ENCODE measurements at regions not wholly inside any gene's neighbourhood (a gene's known extent, or its start where the extent isn't known, plus 50 kb on each side); places are given as distances from the start of the nearest gene placed in this dataset.
"Not testable (repeated sequence)": the region's sequence is repeated elsewhere in the genome, so short reads cannot be mapped to it uniquely, and the experiment has no call there.

GRCh38 chr6:133806382-133807140 lies 82.4 kb upstream of the TCF21 start:
- DNase-seq = no peak
- no peak for TF ChIP-seq CTCF (IDR thresholded peaks at IDR 0.05; ENCODE audit: unreplicated experiment)
- BruUV-seq (replicated peaks) = no TSS peak
- intact Hi-C loops (cut with micrococcal nuclease; ENCODE audit: unreplicated experiment) = no loop called here
- no peaks in the 10 kb centered on the region for H3K4me1 Mint-ChIP-seq (ENCODE audit: low read depth, unreplicated experiment)
- no peak overlapping the region for H3K27ac Mint-ChIP-seq (ENCODE audit: unreplicated experiment)
- CTCF ChIA-PET = no interaction called here
- no peaks in the 10 kb centered on the region for H3K27me3 Mint-ChIP-seq (ENCODE audit: unreplicated experiment)
- no peak overlapping the region for H3K4me3 Mint-ChIP-seq (ENCODE audit: low read depth, unreplicated experiment)
- H3K36me3 Mint-ChIP-seq (ENCODE audit: insufficient read depth, unreplicated experiment) = no peaks in the 10 kb centered on the region
- H3K9me3 Mint-ChIP-seq (ENCODE audit: low read depth, unreplicated experiment) = peaks cover 6% of the 10 kb centered on the region

GRCh38 chr6:133807501-133807900 lies 81.4 kb upstream of the TCF21 start:
- no peak for TF ChIP-seq CTCF (IDR thresholded peaks at IDR 0.05; ENCODE audit: unreplicated experiment)
- CTCF ChIA-PET = no interaction called here
- intact Hi-C loops (cut with micrococcal nuclease; ENCODE audit: unreplicated experiment) = no loop called here
- no peak for DNase-seq
- H3K9me3 Mint-ChIP-seq (ENCODE audit: low read depth, unreplicated experiment) = peaks cover 6% of the 10 kb centered on the region
- H3K4me1 Mint-ChIP-seq (ENCODE audit: low read depth, unreplicated experiment) = no peaks in the 10 kb centered on the region
- H3K27me3 Mint-ChIP-seq (ENCODE audit: unreplicated experiment) = no peaks in the 10 kb centered on the region
- H3K27ac Mint-ChIP-seq (ENCODE audit: unreplicated experiment) = no peak overlapping the region
- BruUV-seq (replicated peaks) = no TSS peak
- no peaks in the 10 kb centered on the region for H3K36me3 Mint-ChIP-seq (ENCODE audit: insufficient read depth, unreplicated experiment)
- no peak overlapping the region for H3K4me3 Mint-ChIP-seq (ENCODE audit: low read depth, unreplicated experiment)

- peaks cover 1% of the 10 kb centered on the region for H3K4me1 Mint-ChIP-seq (ENCODE audit: low read depth, unreplicated experiment)
- no TSS peak for BruUV-seq (replicated peaks)
- CTCF ChIA-PET = interaction anchor here (0.6 kb wide), 1 partner anchor 20 kb away, joined by 7 read pairs; no protein-coding TSS in a partner anchor
These were observed 79.5 kb upstream of the TCF21 start for GRCh38 chr6:133809406-133809805.

DNA sequence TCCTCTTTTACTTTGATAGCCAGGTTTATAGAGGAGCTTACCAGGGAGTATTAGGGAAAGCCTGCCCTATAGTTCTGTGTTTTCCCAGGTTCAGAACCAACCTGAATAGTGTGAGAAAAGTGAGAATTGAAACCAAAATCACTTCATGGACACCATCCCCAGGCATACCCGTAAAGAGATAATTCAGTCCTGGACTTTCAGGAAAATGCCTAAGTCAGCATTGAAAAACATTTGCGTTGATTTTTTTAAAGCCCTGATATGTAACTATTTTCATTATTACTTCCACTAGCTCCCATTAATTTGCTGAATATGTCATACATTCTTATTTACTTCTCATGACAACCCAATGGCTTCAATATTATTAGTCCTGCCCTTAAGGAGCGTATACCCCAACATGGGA lies 77.4 kb upstream of the TCF21 start:
- no peak for TF ChIP-seq CTCF (IDR thresholded peaks at IDR 0.05; ENCODE audit: unreplicated experiment)
- BruUV-seq (replicated peaks) = no TSS peak
- Mint-ChIP-seq H3K27ac (ENCODE audit: unreplicated experiment) (no peak overlapping the region), H3K9me3 (ENCODE audit: low read depth, unreplicated experiment) (peaks cover 10% of the 10 kb centered on the region), H3K36me3 (ENCODE audit: insufficient read depth, unreplicated experiment) (no peaks in the 10 kb centered on the region), H3K4me1 (ENCODE audit: low read depth, unreplicated experiment) (peaks cover 11% of the 10 kb centered on the region), H3K4me3 (ENCODE audit: low read depth, unreplicated experiment) (no peak overlapping the region), H3K27me3 (ENCODE audit: unreplicated experiment) (no peaks in the 10 kb centered on the region)
- intact Hi-C loops (cut with micrococcal nuclease; ENCODE audit: unreplicated experiment) = no loop called here
- DNase-seq = no peak
- CTCF ChIA-PET = no interaction called here

More at GRCh38 chr6:133809406-133809805, 79.5 kb upstream of the TCF21 start:
- Mint-ChIP-seq H3K27ac (ENCODE audit: unreplicated experiment) (no peak overlapping the region), H3K36me3 (ENCODE audit: insufficient read depth, unreplicated experiment) (no peaks in the 10 kb centered on the region), H3K9me3 (ENCODE audit: low read depth, unreplicated experiment) (peaks cover 10% of the 10 kb centered on the region), H3K4me3 (ENCODE audit: low read depth, unreplicated experiment) (no peak overlapping the region), H3K27me3 (ENCODE audit: unreplicated experiment) (no peaks in the 10 kb centered on the region)
- no peak for DNase-seq
- no peak for TF ChIP-seq CTCF (IDR thresholded peaks at IDR 0.05; ENCODE audit: unreplicated experiment)
- intact Hi-C loops (cut with micrococcal nuclease; ENCODE audit: unreplicated experiment) = no loop called here

DNA sequence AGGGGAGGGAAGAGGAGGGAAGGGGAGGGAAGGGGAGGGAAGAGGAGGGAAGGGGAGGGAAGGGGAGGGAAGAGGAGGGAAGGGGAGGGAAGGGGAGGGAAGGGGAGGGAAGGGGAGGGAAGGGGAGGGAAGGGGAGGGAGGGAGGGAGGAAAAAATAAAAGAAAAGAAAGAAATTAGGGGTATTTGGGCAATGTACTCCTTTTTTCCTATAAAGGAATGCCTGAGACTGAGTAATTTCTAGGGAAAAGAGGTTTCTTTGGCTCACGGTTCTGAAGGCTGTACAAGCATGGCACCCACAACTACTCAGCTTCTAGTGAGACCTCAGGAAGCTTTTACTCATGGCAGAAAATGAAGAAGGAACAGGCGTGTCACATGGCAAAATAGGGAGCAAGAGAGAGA lies 76.5 kb upstream of the TCF21 start:
- not testable (repeated sequence) for H3K36me3 Mint-ChIP-seq (ENCODE audit: insufficient read depth, unreplicated experiment)

More for the DNA sequence above, 76.5 kb upstream of the TCF21 start:
- BruUV-seq (replicated peaks); intact Hi-C loops (cut with micrococcal nuclease; ENCODE audit: unreplicated experiment); H3K27ac Mint-ChIP-seq (ENCODE audit: unreplicated experiment); H3K9me3 Mint-ChIP-seq (ENCODE audit: low read depth, unreplicated experiment); DNase-seq; H3K27me3 Mint-ChIP-seq (ENCODE audit: unreplicated experiment); H3K4me3 Mint-ChIP-seq (ENCODE audit: low read depth, unreplicated experiment): not testable (repeated sequence)
- CTCF ChIA-PET = interaction anchor here (0.7 kb wide), 1 partner anchor 798 kb away, joined by 3 read pairs; no protein-coding TSS in a partner anchor
- H3K4me1 Mint-ChIP-seq (ENCODE audit: low read depth, unreplicated experiment) = peaks cover 11% of the 10 kb centered on the region

Measured in Calu3 (cell line).